Activated CD8-positive, alpha-beta memory T cell treated with anti-CD3 and anti-CD28 coated beads for 4 hours (primary cell): ENCODE measurements at regions not wholly inside any gene's neighbourhood (a gene's known extent, or its start where the extent isn't known, plus 50 kb on each side); places are given as distances from the start of the nearest gene placed in this dataset.

Experiments used
- DNase-seq, 2 donors: peaks; one replicate each; pipeline ENCODE4 v3.0.0-alpha.2; 2020; ENCODE audit warnings: low read depth in 2 of 2

GRCh38 chr5:18920966-18921365 lies 1067.0 kb downstream of the CDH18 start:
- DNase-seq, result no peak

GRCh38 chr5:18932081-18932480 lies 1055.9 kb downstream of the CDH18 start:
- no peak for DNase-seq

DNA sequence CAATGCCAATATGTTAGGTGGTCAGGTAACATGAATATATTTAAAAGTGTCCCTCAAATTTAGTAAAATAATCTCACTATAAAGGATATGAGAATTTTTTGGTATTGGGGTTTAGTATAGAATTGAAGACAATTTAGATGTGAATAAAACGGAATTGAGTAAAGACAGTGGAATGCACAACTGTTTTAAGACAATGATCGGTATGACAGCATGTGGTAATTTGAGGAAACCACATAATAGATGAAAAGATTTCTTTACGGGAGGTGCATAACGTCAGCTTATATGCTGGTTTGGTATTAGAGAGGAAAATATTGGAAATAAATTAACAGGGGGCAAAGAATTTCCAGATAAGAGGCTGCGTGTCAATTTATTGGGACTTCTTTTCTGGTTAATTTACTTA lies 1043.2 kb downstream of the CDH18 start:
- no peak for DNase-seq

GRCh38 chr5:18954239-18954638 lies 1033.8 kb downstream of the CDH18 start:
- no peak for DNase-seq

DNA sequence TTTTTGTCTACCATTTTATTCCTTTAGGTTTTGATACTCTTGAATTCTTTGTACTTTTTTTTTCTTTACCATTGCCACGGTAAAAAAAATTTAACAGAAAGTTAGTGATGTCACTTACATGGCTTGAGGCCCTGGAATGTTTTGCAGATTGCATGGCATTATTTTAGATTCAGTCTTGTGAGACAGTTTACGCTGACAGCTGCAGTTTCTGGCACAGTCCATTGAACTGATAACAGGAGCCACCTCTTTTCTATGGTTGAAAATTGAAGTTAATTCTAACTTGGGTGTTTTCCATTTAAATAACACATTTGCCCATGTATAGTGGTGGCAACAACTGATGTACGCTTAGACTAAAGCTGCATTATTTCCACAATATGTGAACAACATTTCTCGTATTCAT lies 1028.5 kb downstream of the CDH18 start:
- no peak for DNase-seq

GRCh38 chr5:18961234-18961633 lies 1026.8 kb downstream of the CDH18 start:
- no peak for DNase-seq

GRCh38 chr5:18965893-18966292 lies 1022.1 kb downstream of the CDH18 start:
- DNase-seq, result no peak

GRCh38 chr5:18967637-18968036 lies 1020.4 kb downstream of the CDH18 start:
- no peak for DNase-seq

GRCh38 chr5:18968966-18969365 lies 1019.0 kb downstream of the CDH18 start:
- no peak for DNase-seq

DNA sequence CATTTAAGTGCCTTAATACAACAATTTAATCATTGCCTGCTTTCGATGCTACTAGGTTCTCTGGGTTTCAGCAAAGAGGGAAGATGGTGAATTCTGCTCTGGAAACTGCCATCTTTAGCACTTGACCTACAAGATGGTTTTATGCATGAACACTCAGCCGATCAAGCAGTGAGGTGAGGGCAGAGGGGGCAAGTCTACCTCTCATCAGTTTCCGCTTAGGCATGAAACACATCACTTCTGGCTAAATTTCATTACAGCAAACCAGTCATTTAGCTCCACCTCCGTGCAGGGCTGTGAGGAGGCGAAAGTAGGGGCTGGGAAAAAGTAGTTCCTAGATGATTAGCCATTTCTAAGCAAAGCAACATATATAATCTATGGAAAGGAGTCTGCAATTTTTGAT lies 1018.0 kb downstream of the CDH18 start:
- DNase-seq, result no peak

DNA sequence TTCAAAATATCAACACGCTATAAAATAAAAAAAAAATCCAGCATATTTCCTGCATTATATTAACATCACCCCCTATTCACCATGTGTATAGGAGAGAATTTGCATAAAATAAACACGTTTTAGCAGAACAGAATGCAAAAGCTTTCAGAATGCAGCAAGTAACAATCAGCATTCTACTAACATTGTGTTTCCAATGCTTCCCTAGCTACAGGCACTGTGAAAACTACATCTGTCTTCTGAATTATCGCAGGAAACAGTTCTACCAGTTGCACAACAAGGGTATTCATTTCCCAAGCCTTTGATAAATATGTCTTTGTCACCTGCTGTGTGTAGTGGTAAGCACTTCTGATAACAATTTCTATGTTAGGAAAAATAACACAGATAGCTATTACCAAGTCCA lies 1015.8 kb downstream of the CDH18 start:
- no peak for DNase-seq

- no peak for DNase-seq
Observed at GRCh38 chr5:18975624-18976023, 1012.4 kb downstream of the CDH18 start.

GRCh38 chr5:18977880-18978279 lies 1010.1 kb downstream of the CDH18 start:
- no peak for DNase-seq

GRCh38 chr5:18984559-18985080 lies 1003.4 kb downstream of the CDH18 start:
- no peak for DNase-seq

DNA sequence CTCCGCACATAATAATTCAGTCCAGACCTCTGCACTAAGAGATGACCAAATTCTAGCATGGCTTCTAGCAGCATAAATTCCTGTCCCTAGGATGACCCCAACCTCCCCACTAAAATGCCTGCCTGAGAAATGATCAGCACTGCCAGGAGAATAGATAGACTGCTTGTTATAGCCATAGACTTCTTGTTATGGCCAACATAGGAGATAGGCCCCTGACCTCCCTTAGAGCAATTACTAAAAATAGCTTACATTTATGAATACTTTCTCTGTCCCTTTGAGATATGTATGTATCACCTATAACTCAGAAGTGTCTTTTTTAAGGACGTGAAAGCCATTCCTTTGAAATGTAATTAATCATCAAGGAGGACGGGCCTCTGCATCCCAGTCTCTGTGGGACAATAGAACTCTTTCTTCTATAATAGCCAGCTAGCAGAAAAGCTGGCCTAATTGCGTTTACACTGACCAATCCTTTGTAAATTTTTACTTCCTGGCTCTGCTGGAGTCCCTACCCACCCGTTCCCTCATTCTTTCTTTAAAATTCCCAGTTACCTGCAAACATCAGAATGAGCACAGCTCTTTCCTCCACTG lies 1002.7 kb downstream of the CDH18 start:
- DNase-seq, result no peak

DNA sequence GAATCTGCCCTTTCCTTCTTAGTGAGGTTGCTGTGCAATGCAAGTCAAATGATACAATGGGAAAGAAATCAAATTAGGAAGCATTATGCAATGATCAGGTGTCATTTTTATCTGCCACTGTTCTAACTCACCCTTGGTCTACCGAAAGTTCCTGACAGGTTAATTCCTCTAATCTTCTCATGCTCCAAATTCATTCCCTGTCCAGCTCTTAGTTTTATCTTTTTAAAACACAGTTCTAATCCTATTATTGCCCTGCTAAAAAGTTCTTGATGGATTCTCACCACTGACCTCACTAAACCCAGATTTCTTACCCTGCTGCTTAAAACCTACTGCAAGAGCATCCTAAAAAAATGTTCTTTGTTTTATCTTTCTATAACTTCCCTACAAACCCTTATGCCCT lies 1000.9 kb downstream of the CDH18 start:
- DNase-seq, result no peak

DNA sequence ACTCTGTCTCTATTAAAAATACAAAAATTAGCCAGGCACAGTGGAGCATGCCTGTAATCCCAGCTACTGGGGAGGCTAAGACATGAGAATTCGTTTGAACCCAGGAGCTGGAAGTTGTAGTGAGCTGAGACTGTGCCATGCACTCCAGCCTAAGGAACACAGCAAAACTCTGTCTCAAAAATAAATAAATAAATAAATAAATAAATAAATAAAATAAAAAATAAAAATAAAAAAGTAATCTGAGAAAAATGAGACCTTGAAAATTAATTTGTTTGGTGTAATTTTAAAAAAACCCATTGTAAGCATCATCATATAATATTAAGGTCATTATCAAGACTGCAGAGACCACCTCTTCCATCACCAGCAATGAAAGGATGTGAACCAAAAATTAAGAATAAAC lies 997.1 kb downstream of the CDH18 start:
- DNase-seq, result no peak

DNA sequence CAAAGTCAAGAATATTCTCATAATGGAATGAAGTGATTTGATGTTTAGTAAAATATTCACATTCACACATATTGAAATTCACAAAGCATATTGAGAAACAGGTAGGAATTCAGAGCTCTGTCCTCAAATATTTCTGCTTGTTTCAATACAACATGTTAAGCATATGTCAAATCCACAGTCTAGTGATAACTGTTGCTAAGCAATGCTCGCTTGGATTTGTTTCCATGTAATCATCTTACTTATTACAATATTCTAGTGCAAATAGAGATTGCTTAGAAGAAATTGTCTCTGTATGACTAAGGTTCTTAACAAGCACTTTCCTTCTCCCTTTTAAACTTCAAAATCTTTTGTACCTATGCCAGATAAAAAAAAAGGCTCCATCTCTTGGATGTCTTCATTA lies 995.7 kb downstream of the CDH18 start:
- no peak for DNase-seq

DNA sequence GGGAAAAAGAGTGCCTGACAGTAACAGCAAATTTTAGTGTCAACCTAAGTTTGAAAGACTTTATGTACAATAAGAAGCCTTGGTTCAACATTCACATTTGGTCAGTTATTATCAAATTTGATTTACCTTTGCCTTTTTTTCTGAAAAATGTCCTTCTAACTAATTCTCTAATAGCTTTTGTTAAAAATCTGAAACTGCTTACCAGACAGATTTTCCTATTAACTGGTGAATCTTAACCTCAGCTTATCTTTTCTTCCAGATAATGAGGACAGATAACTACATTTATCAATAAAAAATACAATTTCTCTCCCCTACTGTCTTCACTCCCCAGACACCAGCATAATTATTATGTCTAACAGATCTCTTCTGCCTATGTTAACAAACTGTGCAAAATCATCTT lies 988.5 kb downstream of the CDH18 start:
- no peak for DNase-seq

- no peak for DNase-seq
Observed at GRCh38 chr5:19001054-19001453, 986.9 kb downstream of the CDH18 start.

DNA sequence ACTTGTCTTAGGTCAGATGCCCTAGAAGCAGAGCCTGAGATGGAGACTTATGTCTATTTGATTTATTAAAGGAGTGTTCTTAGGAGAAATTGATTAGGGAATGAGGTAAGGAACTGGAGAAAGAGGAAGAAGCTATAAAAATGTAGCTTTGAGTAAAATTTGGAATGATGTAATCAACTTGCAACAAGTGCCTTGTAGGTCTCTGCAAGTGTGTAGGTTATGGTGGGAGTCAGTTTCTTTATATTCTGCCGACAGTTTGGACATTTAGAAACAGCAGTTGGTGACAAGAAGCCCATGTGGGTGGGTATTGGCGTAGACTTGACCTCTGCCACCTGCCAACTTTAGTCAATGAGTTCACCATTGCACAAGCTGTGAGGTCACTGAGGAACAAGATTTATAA lies 986.5 kb downstream of the CDH18 start:
- DNase-seq, result no peak

DNA sequence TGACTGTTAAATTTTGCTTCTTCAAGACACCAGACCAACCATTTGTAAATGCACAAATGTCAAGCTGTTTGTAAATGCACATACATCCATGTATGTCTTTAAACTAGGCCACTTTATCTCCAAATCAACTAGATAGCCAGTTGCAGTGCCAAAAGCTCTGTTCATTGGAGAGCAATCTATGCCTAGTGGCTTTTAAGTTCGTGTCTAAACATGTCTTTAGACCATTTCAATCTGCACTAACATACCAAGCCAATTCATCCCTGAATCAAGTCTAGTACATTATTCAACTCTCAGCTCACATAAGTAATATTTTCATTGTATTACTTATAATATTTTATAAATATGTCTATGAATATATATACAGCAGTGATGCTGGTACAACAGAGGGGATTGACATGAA lies 985.9 kb downstream of the CDH18 start:
- no peak for DNase-seq

GRCh38 chr5:19018822-19019221 lies 969.2 kb downstream of the CDH18 start:
- DNase-seq, result no peak

GRCh38 chr5:19031491-19031890 lies 956.5 kb downstream of the CDH18 start:
- DNase-seq, result no peak
